B cell (primary cell): ENCODE measurements at regions not wholly inside any gene's neighbourhood (a gene's known extent, or its start where the extent isn't known, plus 50 kb on each side); places are given as distances from the start of the nearest gene placed in this dataset.
"Not testable (repeated sequence)": the region's sequence is repeated elsewhere in the genome, so short reads cannot be mapped to it uniquely, and the experiment has no call there.

ENCODE experiments used
- EZH2 ChIP-seq: IDR thresholded peaks from 2 replicates; pipeline ENCODE4 v1.6.1; 2012; ENCODE audit warnings: borderline replicate concordance, low read depth, mild to moderate bottlenecking, moderate library complexity, low read length; ENCODE audit not compliant: insufficient read depth, poor library complexity, severe bottlenecking
- TF ChIP-seq, protein P1 (sequence below): fragments of 200-600 bp; IDR thresholded peaks from one replicate; pipeline ENCODE4 v1.8.0; 2022; ENCODE audit warnings: antibody characterized with exemption, mild to moderate bottlenecking

DNA sequence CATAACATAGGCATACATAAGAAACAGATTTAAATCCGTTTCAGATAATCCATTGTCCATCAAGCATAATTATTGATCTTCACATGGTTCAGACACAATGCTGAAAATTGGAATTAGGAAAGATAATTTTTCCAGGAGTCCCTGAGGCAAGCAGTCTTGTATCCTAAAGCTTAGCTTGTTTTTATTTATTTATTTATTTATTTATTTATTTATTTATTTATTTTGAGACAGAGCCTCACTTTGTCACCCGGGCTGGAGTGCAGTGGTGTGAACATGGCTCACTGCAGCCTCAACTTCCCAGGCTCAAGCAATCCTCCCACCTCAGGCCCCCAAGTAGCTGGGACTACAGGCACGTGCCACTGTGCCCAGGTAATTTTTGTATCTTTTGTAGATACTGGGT, 89.7 kb upstream of the USP25 start:
- TF ChIP-seq, protein P1, sequence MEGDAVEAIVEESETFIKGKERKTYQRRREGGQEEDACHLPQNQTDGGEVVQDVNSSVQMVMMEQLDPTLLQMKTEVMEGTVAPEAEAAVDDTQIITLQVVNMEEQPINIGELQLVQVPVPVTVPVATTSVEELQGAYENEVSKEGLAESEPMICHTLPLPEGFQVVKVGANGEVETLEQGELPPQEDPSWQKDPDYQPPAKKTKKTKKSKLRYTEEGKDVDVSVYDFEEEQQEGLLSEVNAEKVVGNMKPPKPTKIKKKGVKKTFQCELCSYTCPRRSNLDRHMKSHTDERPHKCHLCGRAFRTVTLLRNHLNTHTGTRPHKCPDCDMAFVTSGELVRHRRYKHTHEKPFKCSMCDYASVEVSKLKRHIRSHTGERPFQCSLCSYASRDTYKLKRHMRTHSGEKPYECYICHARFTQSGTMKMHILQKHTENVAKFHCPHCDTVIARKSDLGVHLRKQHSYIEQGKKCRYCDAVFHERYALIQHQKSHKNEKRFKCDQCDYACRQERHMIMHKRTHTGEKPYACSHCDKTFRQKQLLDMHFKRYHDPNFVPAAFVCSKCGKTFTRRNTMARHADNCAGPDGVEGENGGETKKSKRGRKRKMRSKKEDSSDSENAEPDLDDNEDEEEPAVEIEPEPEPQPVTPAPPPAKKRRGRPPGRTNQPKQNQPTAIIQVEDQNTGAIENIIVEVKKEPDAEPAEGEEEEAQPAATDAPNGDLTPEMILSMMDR = not testable (repeated sequence)
- not testable (repeated sequence) for TF ChIP-seq EZH2
